Activated CD8-positive, alpha-beta T cell treated with anti-CD3 and anti-CD28 coated beads for 36 hours (primary cell): ENCODE measurements at regions not wholly inside any gene's neighbourhood (a gene's known extent, or its start where the extent isn't known, plus 50 kb on each side); places are given as distances from the start of the nearest gene placed in this dataset.

ENCODE experiments used
- ATAC-seq: fragments of 200-7000 bp; cut with Tn5 transposase; one replicate; pipeline ENCODE4 v1.10.0; 2021; ENCODE audit warnings: mild to moderate bottlenecking, moderate library complexity
- CTCF ChIA-PET: fragments of 350-600 bp; sonication (Branson Sonifier 250); formaldehyde crosslinking; loops from one replicate; lab custom pipeline; 2021; ENCODE audit warnings: antibody characterized with exemption; lab: Charles Lee
- POLR2A ChIA-PET: fragments of 350-600 bp; sonication (Branson Sonifier 250); formaldehyde crosslinking; loops from one replicate; lab custom pipeline; 2021; ENCODE audit warnings: antibody characterized with exemption; lab: Charles Lee
- DNase-seq: peaks from one replicate; pipeline ENCODE4 v3.0.0-alpha.2; 2020
- H3K27ac Mint-ChIP-seq: one replicate; pipeline ENCODE4 v1.8.0; 2021; ENCODE audit warnings: mild to moderate bottlenecking, mixed read lengths
- H3K27me3 Mint-ChIP-seq: one replicate; pipeline ENCODE4 v1.8.0; 2021; ENCODE audit warnings: mixed read lengths
- H3K36me3 Mint-ChIP-seq: one replicate; pipeline ENCODE4 v1.8.0; 2021; ENCODE audit warnings: low read depth, mixed read lengths
- H3K4me1 Mint-ChIP-seq: one replicate; pipeline ENCODE4 v1.8.0; 2021; ENCODE audit warnings: low read depth, mixed read lengths
- H3K4me3 Mint-ChIP-seq: one replicate; pipeline ENCODE4 v1.8.0; 2021; ENCODE audit warnings: mild to moderate bottlenecking, moderate library complexity, mixed read lengths
- H3K9me3 Mint-ChIP-seq: one replicate; pipeline ENCODE4 v1.8.0; 2021; ENCODE audit warnings: mixed read lengths
- CTCF ChIP-seq: fragments of 200-600 bp; IDR thresholded peaks from one replicate; pipeline ENCODE4 v1.8.0; 2022; ENCODE audit warnings: antibody characterized with exemption, mild to moderate bottlenecking
- intact Hi-C: fragments of 100-400 bp; cut with micrococcal nuclease; formaldehyde crosslinking; loops from one replicate; pipeline ENCODE4 v1.10.0; 2022

GRCh38 chr2:59295524-59296162, 1054.5 kb upstream of the FANCL start:
- intact Hi-C loops = no loop called here
- ATAC-seq = no peak
- H3K4me3 Mint-ChIP-seq = no peak overlapping the region
- POLR2A ChIA-PET = no interaction called here
- no peak for DNase-seq
- CTCF ChIA-PET = no interaction called here
- no peaks in the 10 kb centered on the region for H3K36me3 Mint-ChIP-seq
- no peak for TF ChIP-seq CTCF
- H3K4me1 Mint-ChIP-seq = no peaks in the 10 kb centered on the region
- no peak overlapping the region for H3K27ac Mint-ChIP-seq
- H3K27me3 Mint-ChIP-seq = no peaks in the 10 kb centered on the region
- no peaks in the 10 kb centered on the region for H3K9me3 Mint-ChIP-seq

DNA sequence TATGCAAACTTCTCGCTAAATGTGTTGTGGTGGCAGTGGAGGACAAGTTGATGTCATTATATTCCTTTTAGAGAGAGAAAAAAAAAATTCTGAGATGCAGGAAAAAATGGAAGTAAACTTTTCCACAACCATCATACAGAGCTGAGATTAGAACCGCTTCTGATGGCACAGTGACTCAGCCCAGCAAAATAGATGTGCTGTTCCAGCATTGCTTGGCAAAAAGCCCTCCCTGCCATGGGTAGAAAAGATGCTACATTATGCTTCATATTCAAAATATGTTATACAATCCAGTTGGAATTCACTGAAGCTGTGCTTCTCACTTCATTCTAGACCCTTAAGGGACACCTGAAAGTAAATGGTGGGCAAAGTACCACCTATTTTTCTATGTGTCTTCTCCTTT, 1047.6 kb upstream of the FANCL start:
- DNase-seq (no peak), ATAC-seq (no peak)
- intact Hi-C loops = no loop called here
- Mint-ChIP-seq H3K4me3 (no peak overlapping the region), H3K4me1 (no peaks in the 10 kb centered on the region), H3K27me3 (peaks cover 6% of the 10 kb centered on the region), H3K36me3 (no peaks in the 10 kb centered on the region), H3K27ac (no peak overlapping the region), H3K9me3 (no peaks in the 10 kb centered on the region)
- ChIA-PET POLR2A (no interaction called here), CTCF (interaction anchor here (1.0 kb wide), 1 partner anchor 13 kb away, joined by 3 read pairs; no protein-coding TSS in a partner anchor)
- TF ChIP-seq CTCF = no peak

GRCh38 chr2:59282374-59283057, 1041.4 kb upstream of the FANCL start:
- no peak for ATAC-seq
- H3K36me3 Mint-ChIP-seq = no peaks in the 10 kb centered on the region
- TF ChIP-seq CTCF = no peak
- H3K4me1 Mint-ChIP-seq = no peaks in the 10 kb centered on the region
- intact Hi-C loops = no loop called here
- H3K27ac Mint-ChIP-seq = no peak overlapping the region
- H3K4me3 Mint-ChIP-seq = no peak overlapping the region
- peaks cover 6% of the 10 kb centered on the region for H3K27me3 Mint-ChIP-seq
- ChIA-PET POLR2A (no interaction called here), CTCF (no interaction called here)
- DNase-seq = no peak
- H3K9me3 Mint-ChIP-seq = no peaks in the 10 kb centered on the region

DNA sequence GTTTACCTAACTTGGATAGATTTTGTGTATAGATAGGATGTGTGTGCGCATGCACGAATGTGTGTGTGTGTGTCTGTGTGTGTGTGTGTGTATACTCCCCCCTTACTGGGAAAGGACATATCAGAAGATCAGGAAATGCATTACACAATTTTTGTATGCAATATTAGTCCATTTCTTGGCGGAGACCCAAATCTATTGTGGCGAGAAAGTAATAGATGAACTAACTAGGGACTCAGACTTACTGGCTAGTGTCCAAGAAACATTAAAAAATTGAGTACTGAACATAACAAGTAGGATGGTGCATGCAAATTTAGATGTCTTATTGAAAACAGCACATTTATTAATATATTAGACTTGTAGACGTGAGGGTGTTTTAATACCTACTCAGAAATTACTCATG, 1036.5 kb upstream of the FANCL start:
- peaks cover 3% of the 10 kb centered on the region for H3K27me3 Mint-ChIP-seq
- ATAC-seq = no peak
- H3K36me3 Mint-ChIP-seq = no peaks in the 10 kb centered on the region
- TF ChIP-seq CTCF = no peak
- no peaks in the 10 kb centered on the region for H3K9me3 Mint-ChIP-seq
- intact Hi-C loops = no loop called here
- no peak overlapping the region for H3K4me3 Mint-ChIP-seq
- no peak for DNase-seq
- no peaks in the 10 kb centered on the region for H3K4me1 Mint-ChIP-seq
- POLR2A ChIA-PET = no interaction called here
- CTCF ChIA-PET = no interaction called here
- H3K27ac Mint-ChIP-seq = no peak overlapping the region

- ChIA-PET POLR2A (no interaction called here), CTCF (interaction anchor here (1.1 kb wide), 1 partner anchor 10 kb away, joined by 4 read pairs; no protein-coding TSS in a partner anchor)
- H3K27me3 Mint-ChIP-seq = peaks cover 3% of the 10 kb centered on the region
- DNase-seq (no peak), ATAC-seq (no peak)
- no peak for TF ChIP-seq CTCF
- H3K4me1 Mint-ChIP-seq = no peaks in the 10 kb centered on the region
- intact Hi-C loops = no loop called here
- H3K27ac Mint-ChIP-seq = no peak overlapping the region
- H3K36me3 Mint-ChIP-seq = no peaks in the 10 kb centered on the region
- H3K9me3 Mint-ChIP-seq = no peaks in the 10 kb centered on the region
- no peak overlapping the region for H3K4me3 Mint-ChIP-seq
Observed at GRCh38 chr2:59276917-59277316, 1035.8 kb upstream of the FANCL start.
